Mucosa of rectum (tissue), 2 donors: ENCODE measurements at regions not wholly inside any gene's neighbourhood (a gene's known extent, or its start where the extent isn't known, plus 50 kb on each side); places are given as distances from the start of the nearest gene placed in this dataset.

Experiments
- H3K27ac ChIP-seq, 2 donors: one replicate each; pipeline ENCODE4 v1.7.0; 2013; ENCODE audit warnings: inconsistent platforms in 2 of 2, low read depth in 2 of 2, low read length in 2 of 2
- H3K27me3 ChIP-seq, 2 donors: one replicate each; pipeline ENCODE4 v1.7.0; 2013; ENCODE audit warnings: low read length in 2 of 2; ENCODE audit not compliant: control insufficient read depth in 2 of 2, insufficient read depth in 2 of 2
- H3K36me3 ChIP-seq, 2 donors: one replicate each; pipeline ENCODE4 v1.7.0; 2013; ENCODE audit warnings: low read length in 2 of 2; ENCODE audit not compliant: control insufficient read depth in 2 of 2, insufficient read depth in 2 of 2
- H3K4me1 ChIP-seq, 2 donors: one replicate each; pipeline ENCODE4 v1.7.0; 2013; ENCODE audit warnings: low read length in 2 of 2, mild to moderate bottlenecking in 1 of 2; ENCODE audit not compliant: control insufficient read depth in 2 of 2, insufficient read depth in 2 of 2
- H3K4me3 ChIP-seq, 2 donors: one replicate each; pipeline ENCODE4 v1.7.0; 2013; ENCODE audit warnings: low read length in 2 of 2
- H3K9ac ChIP-seq, 2 donors: one replicate each; pipeline ENCODE4 v1.7.0; 2013; ENCODE audit warnings: low read length in 2 of 2, low read depth in 1 of 2, mild to moderate bottlenecking in 1 of 2
- H3K9me3 ChIP-seq, 2 donors: one replicate each; pipeline ENCODE4 v1.7.0; 2013; ENCODE audit warnings: low read length in 2 of 2; ENCODE audit not compliant: control insufficient read depth in 2 of 2
- donor health status: healthy.
- donor health status: Normal muscosa, but diverticular disease.

DNA sequence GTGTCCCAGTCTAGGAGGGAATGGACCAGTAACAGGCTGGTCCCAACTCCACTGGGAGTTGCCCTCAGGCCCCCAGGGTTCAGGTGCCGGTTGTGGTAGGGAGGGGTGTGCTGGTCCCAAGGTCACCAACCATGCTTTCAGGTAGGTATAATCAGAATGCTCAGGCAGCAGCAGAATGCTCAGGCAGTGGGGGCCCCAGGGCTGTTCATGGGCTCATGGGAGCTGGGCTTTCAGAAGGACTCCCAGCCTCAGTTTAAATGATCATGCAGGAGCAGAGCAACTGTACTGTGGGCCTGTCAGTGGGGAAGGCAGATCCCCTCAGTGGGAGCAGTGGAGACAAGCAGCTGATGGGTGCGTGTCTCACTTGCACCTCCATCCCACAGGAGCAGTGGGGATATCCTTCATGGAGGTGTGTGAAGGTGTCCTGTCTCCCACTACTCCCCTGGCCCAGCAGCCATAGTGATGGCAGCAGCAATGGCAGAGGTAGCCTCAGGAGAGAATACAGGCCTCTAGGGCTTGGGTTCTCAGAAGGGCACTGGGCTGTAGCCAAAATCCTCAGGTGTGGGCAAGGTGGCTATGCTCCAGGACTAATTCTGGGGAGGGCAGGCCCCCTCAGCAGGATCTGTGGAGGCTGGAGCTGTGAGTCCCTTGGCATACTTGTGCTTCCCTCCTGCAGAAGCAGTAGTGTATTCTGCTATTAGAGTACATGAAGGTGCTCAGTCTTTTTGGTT lies 917.3 kb upstream of the B3GALT2 start:
- Histone ChIP-seq H3K4me1 (no peaks in the 10 kb centered on the region), H3K9me3 (no peaks in the 10 kb centered on the region), H3K36me3 (no peaks in the 10 kb centered on the region), H3K4me3 (no peak overlapping the region), H3K27ac (no peak overlapping the region), H3K9ac (no peak overlapping the region), H3K27me3 (no peaks in the 10 kb centered on the region)

DNA sequence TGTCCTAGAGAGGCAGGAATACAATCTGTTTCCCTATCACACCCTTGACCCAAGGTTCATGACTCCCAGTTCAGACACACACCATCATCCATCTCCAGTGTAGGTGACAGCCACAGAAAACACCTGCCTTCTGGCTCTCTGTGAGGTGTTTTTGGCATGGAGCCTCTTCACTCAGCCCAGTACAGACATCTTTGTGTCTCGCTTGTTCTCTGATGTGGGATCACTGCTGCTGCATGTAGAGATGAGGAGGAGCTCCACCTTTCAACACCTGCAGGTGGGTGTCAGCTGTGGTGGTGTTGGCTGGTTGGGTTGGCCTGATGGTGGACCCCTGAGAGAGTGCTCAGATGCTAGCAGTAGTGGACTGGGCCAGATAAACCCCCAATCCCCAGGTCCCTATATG lies 916.7 kb upstream of the B3GALT2 start:
- H3K4me1 ChIP-seq: no peaks in the 10 kb centered on the region
- no peaks in the 10 kb centered on the region for H3K36me3 ChIP-seq
- no peak overlapping the region for H3K9ac ChIP-seq
- H3K4me3 ChIP-seq: no peak overlapping the region
- H3K9me3 ChIP-seq: no peaks in the 10 kb centered on the region
- H3K27ac ChIP-seq: no peak overlapping the region
- no peaks in the 10 kb centered on the region for H3K27me3 ChIP-seq

DNA sequence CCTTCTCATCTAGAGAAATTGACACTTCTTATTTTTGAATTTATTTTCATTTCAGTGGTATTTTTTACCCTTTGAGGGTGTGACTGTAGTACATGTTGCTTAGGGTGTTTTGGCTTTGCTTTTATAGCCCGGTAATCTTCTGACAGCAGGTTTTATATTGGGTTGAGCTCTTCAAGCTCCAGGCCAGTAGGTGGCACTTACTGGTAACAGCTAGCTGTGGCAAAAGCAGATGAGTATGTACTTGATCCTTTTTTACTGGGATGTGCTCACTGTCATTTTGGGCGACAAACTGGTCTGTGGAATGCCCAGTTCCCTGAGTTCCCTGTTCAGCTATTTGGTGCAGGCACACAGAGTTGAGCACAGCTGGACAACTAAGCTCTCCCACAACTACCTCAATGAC lies 916.2 kb upstream of the B3GALT2 start:
- no peaks in the 10 kb centered on the region for H3K36me3 ChIP-seq
- no peaks in the 10 kb centered on the region for H3K27me3 ChIP-seq
- no peak overlapping the region for H3K4me3 ChIP-seq
- no peaks in the 10 kb centered on the region for H3K4me1 ChIP-seq
- no peaks in the 10 kb centered on the region for H3K9me3 ChIP-seq
- no peak overlapping the region for H3K9ac ChIP-seq
- no peak overlapping the region for H3K27ac ChIP-seq

DNA sequence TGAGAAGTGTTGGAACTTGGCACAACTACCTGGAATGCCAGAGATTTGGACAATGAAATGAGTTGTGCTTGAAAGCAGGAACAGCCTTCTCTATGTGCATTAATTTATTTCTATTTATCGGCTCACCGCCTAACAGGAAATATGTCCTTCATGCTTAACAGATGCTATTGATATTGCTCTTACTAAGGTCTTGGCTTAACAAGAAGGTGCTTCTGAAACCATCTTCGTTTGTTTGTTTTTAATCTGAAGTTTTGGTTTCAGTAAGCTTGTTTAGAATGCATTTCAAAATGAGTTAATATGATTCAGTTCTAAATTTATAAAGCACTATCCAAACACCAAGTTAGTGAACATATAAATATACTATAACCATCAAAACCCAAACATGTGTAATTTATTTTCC lies 898.3 kb upstream of the B3GALT2 start:
- Histone ChIP-seq H3K27me3 (no peaks in the 10 kb centered on the region), H3K4me3 (no peak overlapping the region), H3K36me3 (no peaks in the 10 kb centered on the region), H3K4me1 (no peaks in the 10 kb centered on the region), H3K9me3 (no peaks in the 10 kb centered on the region), H3K9ac (no peak overlapping the region), H3K27ac (no peak overlapping the region)

DNA sequence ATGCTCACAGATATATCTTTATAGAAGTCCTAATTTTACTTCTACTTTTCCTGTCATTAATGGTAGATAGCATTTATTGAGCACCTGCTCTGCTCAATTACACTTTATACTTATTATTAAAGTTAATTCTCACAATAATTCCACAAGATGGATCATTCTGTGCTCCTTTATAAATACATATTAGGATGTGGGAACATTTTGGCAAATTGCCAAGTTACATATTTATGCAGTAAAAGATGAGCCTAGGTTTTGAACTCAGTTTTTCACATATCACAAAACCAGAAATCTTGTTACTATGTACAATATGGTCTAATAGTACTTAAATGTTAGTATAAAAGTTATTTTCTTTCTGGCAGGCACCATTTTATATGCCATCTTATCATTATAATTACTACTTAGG lies 895.0 kb upstream of the B3GALT2 start:
- Histone ChIP-seq H3K27me3 (no peaks in the 10 kb centered on the region), H3K27ac (no peak overlapping the region), H3K9ac (no peak overlapping the region), H3K4me3 (no peak overlapping the region), H3K36me3 (no peaks in the 10 kb centered on the region), H3K4me1 (no peaks in the 10 kb centered on the region), H3K9me3 (no peaks in the 10 kb centered on the region)

DNA sequence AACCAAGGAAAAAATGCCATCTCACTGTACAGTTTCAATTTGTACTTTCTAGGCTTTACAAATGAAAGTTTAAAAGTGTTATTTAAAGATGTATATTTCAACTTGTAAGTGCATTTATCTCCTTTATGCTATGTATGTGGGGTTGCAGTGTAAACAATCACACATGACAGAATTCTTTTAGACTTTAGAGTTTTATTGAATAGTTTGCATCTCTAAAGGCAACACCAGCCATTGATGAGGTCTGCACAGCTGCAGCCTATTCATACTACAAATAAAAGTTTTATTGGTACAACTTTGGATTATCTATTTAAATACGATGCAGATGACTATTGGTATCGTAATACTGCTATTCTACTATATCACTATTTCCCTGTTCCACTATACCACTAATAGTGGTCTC lies 894.4 kb upstream of the B3GALT2 start:
- Histone ChIP-seq H3K27me3 (no peaks in the 10 kb centered on the region), H3K36me3 (no peaks in the 10 kb centered on the region), H3K4me3 (no peak overlapping the region), H3K9me3 (no peaks in the 10 kb centered on the region), H3K27ac (no peak overlapping the region), H3K4me1 (no peaks in the 10 kb centered on the region), H3K9ac (no peak overlapping the region)

DNA sequence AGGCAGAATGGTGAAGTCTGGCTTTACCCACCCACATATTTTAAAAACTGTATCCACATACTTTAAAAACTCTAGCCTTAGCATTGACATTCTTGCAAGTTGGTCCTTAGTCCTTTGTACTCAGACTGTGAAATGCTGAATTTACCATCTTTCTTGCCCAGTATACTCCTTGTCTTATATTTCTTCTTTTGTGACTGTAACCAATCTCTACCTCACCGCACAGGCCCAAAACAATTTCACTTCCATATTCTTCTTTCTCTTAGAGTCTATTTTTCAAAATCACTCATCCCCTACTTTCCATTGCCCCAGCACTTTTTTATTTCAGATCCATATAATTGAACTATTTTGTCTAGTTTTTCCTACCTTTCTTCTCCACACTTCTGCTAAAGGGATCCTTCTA lies 892.4 kb upstream of the B3GALT2 start:
- H3K27ac ChIP-seq: no peak overlapping the region

DNA sequence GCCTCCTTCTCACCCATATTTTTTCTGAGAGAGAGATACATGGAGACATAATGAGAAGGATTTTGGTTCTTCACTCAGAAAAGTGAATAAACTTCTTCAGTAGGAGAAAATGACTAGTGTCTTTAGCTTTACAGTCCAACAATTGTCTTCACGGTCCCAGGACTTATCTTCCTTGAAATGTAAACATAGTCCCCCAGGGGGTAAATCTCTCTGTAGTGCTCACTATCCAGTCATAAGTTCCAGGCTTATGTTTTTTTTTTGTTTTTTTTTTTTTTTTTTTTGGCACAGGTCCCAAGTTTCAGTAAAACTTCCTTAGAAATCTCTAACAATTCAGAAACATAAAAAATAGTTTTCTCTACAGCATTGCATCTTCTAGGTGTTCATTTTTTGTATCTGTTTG lies 890.2 kb upstream of the B3GALT2 start:
- H3K4me3 ChIP-seq: no peak overlapping the region
- H3K27me3 ChIP-seq: no peaks in the 10 kb centered on the region
- no peak overlapping the region for H3K27ac ChIP-seq
- H3K36me3 ChIP-seq: no peaks in the 10 kb centered on the region
- no peaks in the 10 kb centered on the region for H3K9me3 ChIP-seq
- no peaks in the 10 kb centered on the region for H3K4me1 ChIP-seq
- no peak overlapping the region for H3K9ac ChIP-seq

More for the DNA sequence above, 892.4 kb upstream of the B3GALT2 start:
- Histone ChIP-seq H3K9ac (no peak overlapping the region), H3K27me3 (no peaks in the 10 kb centered on the region), H3K4me1 (no peaks in the 10 kb centered on the region), H3K36me3 (no peaks in the 10 kb centered on the region), H3K9me3 (no peaks in the 10 kb centered on the region), H3K4me3 (no peak overlapping the region)

DNA sequence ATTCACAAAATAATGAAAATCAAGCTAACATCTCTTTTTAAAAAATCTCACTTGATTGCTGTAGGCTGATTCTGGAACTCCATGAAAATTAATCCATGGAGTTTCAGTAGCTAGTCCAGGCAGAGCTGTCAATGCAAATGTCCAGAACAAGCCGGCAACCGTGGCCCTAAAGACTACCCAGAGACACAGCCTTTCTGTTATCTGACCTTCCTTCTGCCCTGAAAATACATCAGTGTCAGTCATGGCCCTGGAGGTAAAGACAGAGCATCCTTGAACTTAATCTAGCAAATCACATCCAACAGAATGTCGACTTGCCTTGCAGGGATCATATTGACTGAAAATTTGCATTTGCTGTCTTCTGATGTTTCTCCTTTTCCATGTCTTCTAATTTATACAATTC lies 887.4 kb upstream of the B3GALT2 start:
- Histone ChIP-seq H3K36me3 (no peaks in the 10 kb centered on the region), H3K4me1 (no peaks in the 10 kb centered on the region), H3K9ac (no peak overlapping the region), H3K27ac (no peak overlapping the region), H3K27me3 (no peaks in the 10 kb centered on the region), H3K9me3 (no peaks in the 10 kb centered on the region), H3K4me3 (no peak overlapping the region)

DNA sequence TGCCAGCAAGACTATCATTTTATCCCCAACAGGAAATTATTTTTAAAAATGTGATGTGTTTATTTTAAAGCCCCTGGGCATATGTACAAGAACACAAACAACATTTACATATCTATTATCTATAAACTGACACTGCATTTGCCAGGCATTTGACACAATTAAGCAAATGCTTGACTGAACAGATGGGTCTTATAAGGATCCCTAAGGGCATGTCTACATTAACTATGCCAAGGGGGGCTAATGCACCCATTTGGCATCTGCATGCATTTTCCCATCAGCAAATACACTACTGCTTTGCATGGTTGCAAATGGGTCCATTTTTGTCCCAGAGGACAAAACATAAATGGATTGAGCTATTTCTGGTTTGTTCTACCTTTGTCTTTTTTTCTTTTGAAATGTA lies 884.8 kb upstream of the B3GALT2 start:
- Histone ChIP-seq H3K4me3 (no peak overlapping the region), H3K9ac (no peak overlapping the region), H3K27ac (no peak overlapping the region), H3K4me1 (no peaks in the 10 kb centered on the region), H3K36me3 (no peaks in the 10 kb centered on the region), H3K9me3 (no peaks in the 10 kb centered on the region), H3K27me3 (no peaks in the 10 kb centered on the region)

DNA sequence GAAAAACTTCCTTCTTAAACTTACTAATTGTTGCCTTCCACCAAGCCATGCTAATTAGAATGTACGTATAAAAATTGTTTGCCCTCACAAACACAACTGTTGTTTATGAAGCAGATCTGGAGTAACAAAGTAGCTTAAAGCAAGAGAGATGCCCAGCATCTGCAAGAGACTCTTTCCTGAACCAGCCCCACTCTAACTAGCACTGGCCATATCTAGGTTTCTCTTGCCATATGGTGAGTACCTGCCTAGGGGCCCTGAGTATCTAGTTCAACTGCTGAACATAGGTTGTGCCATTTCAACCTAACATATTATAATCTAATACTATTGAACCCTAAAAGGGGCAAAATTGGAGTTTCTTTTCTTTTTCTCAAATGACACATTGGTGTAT lies 883.4 kb upstream of the B3GALT2 start:
- H3K4me1 ChIP-seq: no peaks in the 10 kb centered on the region
- H3K27me3 ChIP-seq: no peaks in the 10 kb centered on the region
- no peak overlapping the region for H3K9ac ChIP-seq
- no peaks in the 10 kb centered on the region for H3K9me3 ChIP-seq
- no peaks in the 10 kb centered on the region for H3K36me3 ChIP-seq
- H3K4me3 ChIP-seq: no peak overlapping the region
- no peak overlapping the region for H3K27ac ChIP-seq
